Mesenteric fat pad (tissue), 1 donor: ENCODE measurements at regions not wholly inside any gene's neighbourhood (a gene's known extent, or its start where the extent isn't known, plus 50 kb on each side); places are given as distances from the start of the nearest gene placed in this dataset.
"Not testable (repeated sequence)": the region's sequence is repeated elsewhere in the genome, so short reads cannot be mapped to it uniquely, and the experiment has no call there.

ENCODE experiments used
- DNase-seq: peaks from one replicate; pipeline ENCODE4 v3.0.0-alpha.2; 2020; ENCODE audit warnings: low spot score
- donor health status: DM: yes; HTN: yes; CAD: no.

DNA sequence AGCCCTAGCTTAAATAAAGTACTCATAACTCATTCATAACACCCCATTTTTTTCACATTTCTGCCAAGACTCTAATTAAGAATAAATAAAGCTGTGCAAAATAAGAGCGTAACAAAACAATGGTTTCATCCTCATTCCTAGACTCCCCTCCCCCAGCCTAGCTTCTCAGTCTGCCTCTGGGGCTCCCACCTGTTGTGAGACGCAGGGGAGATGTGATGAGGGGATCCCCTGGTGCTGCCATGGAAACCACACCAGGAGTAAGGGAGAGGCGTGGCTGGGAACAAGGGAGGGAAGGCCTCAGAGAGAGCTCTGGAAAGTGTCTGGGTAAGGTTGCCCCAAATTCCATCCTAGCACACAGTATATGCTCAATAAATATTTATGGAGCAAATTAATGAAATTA is 93.3 kb upstream of the USP29 start:
- DNase-seq = no peak

DNA sequence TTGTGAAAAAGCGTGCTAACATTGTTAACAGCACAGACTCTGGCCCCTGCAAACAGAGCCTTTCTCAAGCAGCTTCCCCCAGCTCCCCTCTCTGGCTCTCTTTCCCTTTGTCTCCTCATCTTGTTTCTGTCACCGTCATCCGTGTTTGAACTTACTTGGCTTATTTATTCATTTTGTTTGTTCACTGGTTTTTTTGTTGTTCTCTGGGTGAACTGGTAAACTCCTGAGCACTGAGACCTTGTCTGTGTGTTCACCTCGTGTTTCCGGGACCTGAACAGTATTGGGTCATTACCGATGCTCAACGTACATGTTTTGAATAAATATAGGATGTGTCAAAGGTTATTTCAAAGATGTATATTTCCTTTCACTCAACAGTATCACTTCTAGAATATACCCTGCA is 92.4 kb upstream of the USP29 start:
- no peak for DNase-seq

DNA sequence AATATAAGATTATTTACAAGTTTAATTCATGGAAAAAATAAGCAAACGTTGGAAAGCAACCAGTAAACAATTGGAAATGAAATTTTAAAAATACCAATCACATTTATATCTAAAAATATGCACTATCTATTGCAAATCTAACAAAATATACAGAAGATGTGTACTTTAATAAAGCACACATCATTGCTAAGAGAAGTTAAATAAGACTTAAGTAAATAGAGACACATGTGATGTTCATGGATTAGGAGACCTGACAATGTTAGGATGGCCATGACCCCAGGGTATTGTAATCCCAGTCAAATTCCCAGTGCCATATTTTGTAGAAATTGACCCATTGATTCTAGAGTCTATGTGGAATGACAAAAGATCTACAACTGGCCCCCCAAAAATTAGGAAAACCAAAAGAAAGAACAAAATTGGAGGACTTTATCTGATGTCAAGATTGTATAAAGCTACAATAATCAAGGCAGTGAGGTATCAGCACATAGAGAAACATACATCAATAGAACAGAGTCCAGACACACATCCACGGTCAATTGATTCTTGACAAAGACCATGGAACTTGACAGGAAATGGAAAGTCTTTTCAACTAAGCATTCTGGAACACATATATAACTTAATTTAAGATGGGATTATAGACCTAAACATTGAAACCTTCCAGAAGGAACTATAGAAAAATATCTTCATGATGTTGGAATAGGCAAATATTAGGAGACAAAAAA is 90.8 kb upstream of the USP29 start:
- DNase-seq = no peak

DNA sequence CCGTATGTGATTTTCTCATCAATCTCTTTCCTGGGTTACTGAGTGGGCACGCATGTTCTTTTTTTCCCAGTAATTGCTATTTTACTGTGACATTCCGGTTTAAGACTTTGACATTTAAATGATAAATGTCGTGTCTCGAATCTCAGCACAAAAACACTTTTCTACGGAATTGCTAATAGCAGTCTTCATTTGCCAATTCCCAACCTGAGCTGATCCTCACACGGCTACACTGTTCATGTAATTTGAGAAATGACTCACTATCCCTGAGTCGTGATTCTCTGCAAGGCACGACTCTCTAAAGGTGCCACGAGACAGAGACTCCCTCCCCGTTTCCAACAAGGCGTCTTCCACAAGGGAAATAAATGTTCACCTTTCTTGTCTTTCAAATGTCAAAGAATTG is 88.7 kb upstream of the USP29 start:
- DNase-seq = peak; percentile 5

DNA sequence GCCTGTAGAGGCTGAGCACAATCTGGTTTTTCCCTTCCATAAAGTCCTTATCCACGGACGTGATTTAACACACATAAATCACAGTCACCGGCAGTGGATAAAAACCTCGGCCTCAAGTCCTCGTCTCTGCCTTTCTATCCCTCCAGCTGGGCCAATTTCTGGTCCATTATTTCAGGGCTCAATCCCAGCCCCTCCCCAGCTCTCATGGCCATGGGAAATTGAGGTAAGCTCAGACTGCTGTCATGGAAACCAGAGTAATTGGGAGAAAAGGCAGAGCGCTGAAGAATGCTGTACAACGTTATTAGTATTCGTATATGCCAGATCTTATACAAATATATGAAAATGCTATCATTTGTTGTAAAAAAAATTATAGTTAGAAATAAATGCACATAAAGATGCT is 86.2 kb upstream of the USP29 start:
- no peak for DNase-seq

DNA sequence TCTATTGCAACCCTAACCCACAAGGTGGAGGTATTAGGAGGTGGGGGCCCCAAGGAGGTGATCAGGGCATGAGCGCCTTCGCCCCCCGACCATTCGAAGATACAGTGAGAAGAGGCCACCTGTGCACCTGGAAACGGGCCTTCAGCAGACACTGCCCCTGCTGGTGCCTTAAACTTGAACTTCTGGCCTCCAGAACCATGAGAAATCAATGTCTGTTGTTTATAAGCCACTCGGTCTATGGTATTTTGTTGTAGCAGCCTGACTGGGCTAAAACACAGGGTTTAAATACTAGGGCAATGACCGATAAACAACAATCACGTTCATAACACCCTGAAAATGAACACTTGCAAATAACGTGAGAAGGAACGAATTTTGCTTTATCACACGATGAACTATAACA is 85.2 kb upstream of the USP29 start:
- DNase-seq = no peak

DNA sequence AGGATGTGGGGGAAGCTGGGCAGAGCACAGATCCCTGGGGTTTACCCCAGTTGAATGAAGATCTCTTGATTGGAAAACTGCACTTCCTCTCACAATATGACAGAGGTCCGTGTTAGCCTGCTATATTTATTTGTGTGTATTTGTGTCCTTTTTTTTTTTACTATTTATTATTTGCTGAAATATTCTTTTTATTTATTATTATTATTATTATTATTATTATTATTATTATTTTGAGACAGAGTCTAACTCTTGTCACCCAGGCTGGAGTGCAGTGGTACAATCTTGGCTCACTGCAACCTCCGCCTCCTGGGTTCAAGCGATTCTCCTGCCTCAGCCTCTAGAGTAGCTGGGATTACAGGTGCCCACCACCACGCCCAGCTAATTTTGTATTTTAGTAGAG is 84.0 kb upstream of the USP29 start:
- DNase-seq = not testable (repeated sequence)

DNA sequence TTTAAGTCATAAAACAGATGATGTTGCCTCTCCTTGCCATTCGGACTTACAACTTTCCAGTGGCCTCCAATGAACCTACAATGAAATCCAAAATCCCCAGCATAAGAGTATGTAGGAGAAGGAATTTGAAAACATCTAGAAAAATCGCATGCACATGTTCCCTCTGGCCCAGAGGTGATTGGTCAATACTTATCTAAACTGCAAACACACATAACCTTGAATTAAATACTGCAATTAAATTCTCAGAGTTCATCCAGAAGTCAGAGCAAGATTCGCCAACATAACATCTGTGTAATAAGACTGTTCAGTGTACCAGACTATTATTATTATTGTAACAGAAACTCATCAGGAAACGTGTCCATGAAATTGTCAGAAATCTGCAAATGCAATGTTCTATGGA is 82.2 kb upstream of the USP29 start:
- DNase-seq = no peak

DNA sequence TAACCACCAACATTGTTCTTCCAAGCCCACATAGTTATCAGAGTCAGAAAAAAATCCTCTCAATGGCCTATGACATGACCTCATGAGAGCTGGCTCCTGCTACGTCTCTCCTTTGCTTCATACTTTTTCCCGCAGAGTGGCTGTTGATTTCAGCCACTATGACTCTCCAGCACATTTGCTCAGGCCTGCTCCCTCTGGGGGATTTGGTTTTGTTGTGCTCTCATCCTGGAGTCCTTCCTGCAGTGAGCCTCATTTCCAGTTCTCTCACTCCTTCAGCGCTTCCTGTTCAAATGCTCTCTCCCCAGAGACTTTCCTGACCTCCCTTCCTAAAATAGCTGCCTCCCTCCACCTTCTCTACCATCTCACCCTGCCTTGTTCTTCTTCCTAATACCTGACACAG is 72.0 kb upstream of the USP29 start:
- no peak for DNase-seq

DNA sequence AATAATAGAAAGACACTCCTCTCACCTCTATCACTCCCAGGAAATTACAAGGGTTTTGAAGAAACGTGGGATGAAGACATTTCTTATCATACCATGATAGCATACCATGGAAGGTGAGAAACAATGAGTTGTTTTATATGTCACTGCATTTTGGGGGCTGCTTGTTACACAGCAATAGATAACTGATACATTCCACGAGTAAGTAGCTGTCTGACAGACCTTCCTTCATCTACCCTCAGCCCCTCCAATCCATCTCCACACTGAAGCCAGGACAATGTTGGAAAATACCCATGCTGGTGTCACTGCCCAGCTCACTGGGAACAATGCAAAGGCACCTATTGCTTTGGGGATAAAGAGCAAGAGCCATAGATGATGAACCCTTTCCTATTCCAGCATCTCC is 68.9 kb upstream of the USP29 start:
- DNase-seq = no peak

DNA sequence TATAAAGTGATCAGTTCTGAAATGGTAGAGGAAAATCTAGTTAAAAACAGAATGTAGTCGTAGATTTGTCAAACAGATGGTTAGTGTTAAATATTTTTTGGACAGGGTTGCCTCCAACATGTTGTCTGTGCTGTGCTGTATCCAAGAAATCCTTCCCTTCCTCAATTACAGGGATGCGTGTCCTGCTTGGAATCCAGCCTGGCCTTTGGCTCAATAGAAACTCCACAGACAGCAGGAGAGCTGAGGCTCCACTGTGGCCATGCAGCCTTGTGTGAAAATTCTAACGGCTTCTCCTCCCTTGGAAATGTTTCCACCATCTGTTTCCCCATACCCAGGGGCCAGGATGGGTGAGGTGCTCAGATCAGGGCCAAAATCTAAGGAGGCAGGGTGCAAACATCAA is 67.7 kb upstream of the USP29 start:
- DNase-seq = no peak

DNA sequence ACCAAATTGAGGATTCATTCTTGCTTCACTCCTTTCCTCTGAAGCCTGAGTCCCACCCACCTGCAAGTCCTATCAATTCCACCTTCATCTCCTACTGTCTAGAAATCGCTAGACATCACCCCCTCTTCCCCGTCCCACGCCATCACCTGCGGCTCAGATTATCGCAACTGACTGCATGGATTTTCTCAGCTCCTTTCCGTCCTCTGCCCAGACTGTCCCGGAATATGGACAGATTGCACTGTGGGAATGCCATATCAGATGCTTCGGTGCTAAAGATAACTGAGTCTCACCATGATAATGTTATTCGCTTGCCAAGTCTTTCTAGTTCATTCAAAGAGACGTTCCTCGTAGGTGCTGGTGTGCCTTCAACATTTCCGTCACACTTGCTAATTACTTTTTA is 66.4 kb upstream of the USP29 start:
- DNase-seq = no peak

DNA sequence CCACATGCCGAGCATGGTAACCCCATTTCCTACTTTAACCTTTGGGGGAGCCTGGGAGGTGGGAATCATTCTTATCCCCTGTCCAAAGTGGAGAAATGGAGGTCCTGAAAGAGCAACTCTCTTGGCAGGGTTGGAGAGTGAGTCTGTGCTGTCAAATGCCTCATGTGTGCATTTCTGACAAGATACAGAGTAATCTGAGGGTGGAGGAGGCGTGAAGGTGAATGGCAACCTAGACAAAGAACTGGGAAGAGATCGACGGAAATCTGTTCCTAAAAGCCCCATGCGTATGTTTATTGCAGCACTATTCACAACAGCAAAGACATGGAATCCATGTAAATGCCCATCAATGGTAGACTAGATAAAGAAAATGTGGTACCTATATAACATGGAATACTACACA is 63.8 kb upstream of the USP29 start:
- no peak for DNase-seq

DNA sequence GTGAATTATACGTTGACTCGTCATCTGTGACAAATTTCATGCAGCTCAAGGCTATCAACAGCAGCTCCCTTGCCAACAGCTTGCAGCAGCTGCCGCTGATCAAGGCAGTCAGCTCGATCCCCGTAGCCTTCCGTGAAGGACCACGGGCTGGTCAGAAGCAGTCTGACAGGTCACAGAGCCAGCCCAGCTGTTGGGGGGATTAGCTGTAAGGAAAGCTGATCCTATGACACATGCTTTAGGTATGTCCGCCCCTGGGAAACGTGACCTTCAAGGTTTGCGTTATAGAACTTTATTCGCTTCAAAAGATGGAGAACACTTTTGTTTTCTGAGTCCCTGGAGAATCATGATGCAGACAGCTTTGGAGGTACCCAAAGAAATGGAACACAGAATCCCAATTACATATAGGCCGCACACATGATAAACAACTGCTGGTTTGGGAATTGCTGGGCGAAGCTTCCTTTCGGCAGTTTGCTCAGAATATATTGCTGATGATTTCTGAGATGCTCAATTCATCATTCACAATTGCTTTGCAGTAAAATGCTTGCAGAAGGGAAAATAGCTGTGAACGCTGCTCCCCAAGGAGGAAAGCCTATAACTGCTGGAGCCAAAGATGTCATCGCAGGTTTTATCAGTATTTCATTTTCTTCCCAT is 62.6 kb upstream of the USP29 start:
- no peak for DNase-seq

DNA sequence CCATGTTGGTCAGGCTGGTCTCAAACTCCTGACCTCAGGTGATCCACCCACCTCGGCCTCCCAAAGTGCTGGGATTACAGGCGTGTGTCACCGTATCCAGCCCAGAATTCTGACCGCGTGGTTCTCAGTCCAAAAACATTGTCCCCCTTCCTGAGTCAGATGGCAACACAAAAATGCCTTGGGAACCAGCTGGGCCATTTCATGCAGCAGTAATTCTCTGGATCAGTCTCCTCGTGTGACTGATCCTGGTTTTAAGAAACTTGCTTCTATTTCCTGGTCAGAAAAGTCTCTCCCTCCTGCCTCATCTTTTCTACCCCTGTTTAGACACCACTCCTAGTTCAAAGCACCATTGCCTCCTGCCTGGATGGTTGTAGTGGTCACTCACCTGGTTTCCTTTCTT is 60.9 kb upstream of the USP29 start:
- DNase-seq = no peak

DNA sequence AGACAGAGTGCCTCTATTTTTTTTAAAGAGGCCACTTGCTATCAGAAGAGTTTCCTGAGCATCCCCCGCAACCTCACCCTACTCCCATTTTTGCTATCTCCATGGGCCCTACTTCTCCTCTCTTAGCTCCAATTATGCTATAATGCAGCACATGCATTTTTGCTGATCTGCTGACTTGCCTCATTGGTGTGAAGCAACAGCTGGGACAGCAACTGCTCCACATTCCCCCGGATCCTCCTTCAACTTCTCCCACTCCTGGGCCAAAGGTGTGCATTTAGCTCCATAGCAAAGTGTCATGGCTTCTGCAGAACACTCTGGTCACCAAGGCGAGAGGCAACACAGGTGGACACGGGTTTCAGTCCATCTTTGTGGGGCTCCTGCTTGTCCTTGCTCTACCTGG is 56.7 kb upstream of the USP29 start:
- DNase-seq = no peak

DNA sequence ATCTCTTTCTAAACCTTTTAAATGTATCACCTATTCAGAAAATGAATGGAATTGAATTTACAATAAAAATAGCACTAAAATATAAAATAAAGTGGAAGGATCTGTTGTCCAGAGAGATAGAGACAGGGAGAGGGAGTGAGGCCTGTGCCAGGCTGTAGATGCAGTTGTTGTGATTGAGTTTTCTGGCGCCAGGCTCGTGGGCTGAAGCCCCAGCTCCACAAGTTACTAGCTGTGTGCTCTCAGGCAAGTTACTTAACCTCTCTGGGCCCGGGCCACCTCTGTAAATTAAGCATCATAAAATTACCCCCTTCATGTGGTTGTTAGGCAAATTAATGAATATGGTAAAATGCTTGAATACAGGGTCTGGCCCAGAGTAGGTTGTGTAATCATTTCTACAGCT is 52.3 kb upstream of the USP29 start:
- no peak for DNase-seq

DNA sequence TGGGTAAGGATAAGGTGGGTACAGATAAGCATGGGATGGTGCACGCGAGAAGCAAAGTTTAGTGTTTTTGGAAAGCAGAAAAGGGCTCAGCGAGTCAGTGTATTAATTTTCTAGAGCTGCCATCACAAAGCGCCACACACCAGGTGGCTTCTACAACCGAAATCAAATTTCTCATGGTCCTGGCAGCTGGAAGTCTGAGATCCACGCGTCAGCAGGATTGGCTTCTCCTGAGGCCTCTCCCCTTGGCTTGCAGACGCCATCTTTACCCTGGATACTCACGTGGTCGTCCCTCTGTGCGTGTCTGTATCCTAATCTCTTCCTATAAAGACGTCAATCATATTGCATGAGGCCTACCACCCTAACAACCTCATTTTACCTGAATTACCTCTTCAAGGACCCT is 51.5 kb upstream of the USP29 start:
- DNase-seq = no peak

DNA sequence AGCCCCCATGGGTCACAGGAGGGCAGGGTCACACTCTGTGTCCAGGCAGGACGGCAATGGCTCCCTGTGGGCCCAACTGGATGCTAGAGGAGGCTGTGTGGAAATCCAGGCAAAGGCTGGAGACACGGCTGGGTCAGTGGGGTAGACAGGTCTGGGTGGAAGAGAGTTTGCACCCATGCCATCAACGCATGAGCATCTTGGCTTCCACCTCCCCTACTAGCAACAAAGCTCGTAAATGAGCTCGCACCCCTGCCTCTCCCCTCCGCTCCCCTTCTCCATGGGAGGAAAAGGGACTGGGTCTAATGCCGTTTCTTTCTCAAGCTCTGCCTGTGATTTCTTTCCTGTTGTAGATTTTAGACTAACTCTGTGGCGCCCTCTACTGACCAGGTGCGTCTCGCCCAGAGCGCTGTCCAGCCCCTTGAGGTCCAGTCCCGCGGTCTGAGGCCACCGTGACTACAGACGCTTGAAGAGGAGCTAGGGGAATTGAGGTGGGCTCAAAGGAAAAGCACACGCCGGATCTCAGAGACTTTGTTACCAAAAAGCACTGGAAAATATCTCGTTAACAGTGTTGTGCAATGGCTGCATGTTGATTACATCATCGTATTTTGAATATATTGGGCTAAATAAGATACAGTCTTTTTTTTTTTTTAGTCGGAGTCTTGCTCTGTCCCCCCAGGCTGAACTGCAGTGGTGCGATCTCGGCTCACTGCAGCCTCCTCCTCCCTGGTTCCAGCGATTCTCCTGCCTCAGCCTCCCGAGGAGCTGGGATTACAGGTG is 50.7 kb upstream of the USP29 start:
- DNase-seq = no peak
